Peyer's patch (tissue), 4 donors: ENCODE measurements at regions not wholly inside any gene's neighbourhood (a gene's known extent, or its start where the extent isn't known, plus 50 kb on each side); places are given as distances from the start of the nearest gene placed in this dataset.

Experiments used
- POLR2A ChIP-seq, 2 donors: fragments of 450-650 bp; IDR thresholded peaks; one replicate each; pipeline ENCODE4 v1.5.1; 2017; ENCODE audit warnings: antibody characterized with exemption in 2 of 2, mild to moderate bottlenecking in 2 of 2, moderate library complexity in 2 of 2
- TF ChIP-seq, protein P1 (sequence below), 6 experiments: fragments of 450-650 bp in 4 of 6; fragments of 200-600 bp in 2 of 6; sonication (generic) in 1 of 6; IDR thresholded peaks; one replicate each; pipeline ENCODE4 v1.5.1; 2017 to 2019; ENCODE audit warnings: antibody characterized with exemption in 6 of 6, mild to moderate bottlenecking in 3 of 6, moderate library complexity in 1 of 6

DNA sequence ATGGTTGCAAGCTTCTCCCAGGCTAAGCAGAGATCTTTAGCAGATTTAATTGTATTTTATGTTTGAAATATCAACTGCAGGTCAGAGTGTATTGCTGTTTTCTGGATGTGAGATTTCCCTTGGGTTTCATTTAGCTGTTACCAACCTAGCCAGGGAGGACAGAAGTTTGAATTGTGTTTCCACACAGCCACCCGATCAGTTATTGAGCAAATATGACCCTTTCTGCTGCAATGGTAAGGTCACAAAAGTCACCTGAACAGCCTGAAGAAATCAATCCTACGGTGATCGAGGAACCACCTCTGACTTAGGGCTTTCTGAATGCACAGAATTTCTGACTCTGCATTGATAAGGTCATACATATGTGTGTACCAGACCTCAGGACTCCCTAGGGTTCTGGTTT lies 419.9 kb downstream of the MAN2A1 start:
- TF ChIP-seq, protein P1, sequence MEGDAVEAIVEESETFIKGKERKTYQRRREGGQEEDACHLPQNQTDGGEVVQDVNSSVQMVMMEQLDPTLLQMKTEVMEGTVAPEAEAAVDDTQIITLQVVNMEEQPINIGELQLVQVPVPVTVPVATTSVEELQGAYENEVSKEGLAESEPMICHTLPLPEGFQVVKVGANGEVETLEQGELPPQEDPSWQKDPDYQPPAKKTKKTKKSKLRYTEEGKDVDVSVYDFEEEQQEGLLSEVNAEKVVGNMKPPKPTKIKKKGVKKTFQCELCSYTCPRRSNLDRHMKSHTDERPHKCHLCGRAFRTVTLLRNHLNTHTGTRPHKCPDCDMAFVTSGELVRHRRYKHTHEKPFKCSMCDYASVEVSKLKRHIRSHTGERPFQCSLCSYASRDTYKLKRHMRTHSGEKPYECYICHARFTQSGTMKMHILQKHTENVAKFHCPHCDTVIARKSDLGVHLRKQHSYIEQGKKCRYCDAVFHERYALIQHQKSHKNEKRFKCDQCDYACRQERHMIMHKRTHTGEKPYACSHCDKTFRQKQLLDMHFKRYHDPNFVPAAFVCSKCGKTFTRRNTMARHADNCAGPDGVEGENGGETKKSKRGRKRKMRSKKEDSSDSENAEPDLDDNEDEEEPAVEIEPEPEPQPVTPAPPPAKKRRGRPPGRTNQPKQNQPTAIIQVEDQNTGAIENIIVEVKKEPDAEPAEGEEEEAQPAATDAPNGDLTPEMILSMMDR (IDR thresholded peaks at IDR 0.05), result no peak
- no peak for TF ChIP-seq POLR2A (IDR thresholded peaks at IDR 0.05)
